Tibial artery (tissue), 4 donors: ENCODE measurements at regions not wholly inside any gene's neighbourhood (a gene's known extent, or its start where the extent isn't known, plus 50 kb on each side); places are given as distances from the start of the nearest gene placed in this dataset.

Experiments used
- DNase-seq, 2 donors: peaks; one replicate each; pipeline ENCODE4 v3.0.0-alpha.2; 2019
- H3K27ac ChIP-seq, 2 donors: fragments of 200-600 bp; sonication (generic) in 1 of 2; 1 replicate in 1 of 2; 2 replicates in 1 of 2; pipeline ENCODE4 v1.5.1; 2018 to 2019; ENCODE audit warnings: mild to moderate bottlenecking in 1 of 2
- H3K27me3 ChIP-seq, 2 donors: fragments of 200-600 bp; sonication (generic) in 1 of 2; one replicate each; pipeline versions ENCODE4 v1.5.1 to v1.6.0; 2016 to 2019
- H3K36me3 ChIP-seq, 3 donors: fragments of 200-600 bp; sonication (generic) in 2 of 3; one replicate each; pipeline ENCODE4 v1.5.1; 2016 to 2019; ENCODE audit warnings: mild to moderate bottlenecking in 2 of 3
- H3K4me1 ChIP-seq, 4 donors: fragments of 200-600 bp; sonication (generic) in 2 of 4; 1 replicate in 3 of 4; 2 replicates in 1 of 4; pipeline ENCODE4 v1.5.1; 2016 to 2019
- H3K4me3 ChIP-seq, 2 donors: fragments of 200-600 bp; sonication (generic) in 1 of 2; 1 replicate in 1 of 2; 2 replicates in 1 of 2; pipeline ENCODE4 v1.5.1; 2018 to 2019; ENCODE audit warnings: mild to moderate bottlenecking in 2 of 2
- H3K9me3 ChIP-seq, 3 donors: fragments of 200-600 bp; sonication (generic) in 1 of 3; one replicate each; pipeline ENCODE4 v1.5.1; 2016 to 2019
- CTCF ChIP-seq, 2 experiments: fragments of 200-600 bp in 1 of 2; fragments of 450-650 bp in 1 of 2; IDR thresholded peaks; one replicate each; pipeline ENCODE4 v1.5.1; 2017 to 2019; ENCODE audit warnings: antibody characterized with exemption in 2 of 2, mild to moderate bottlenecking in 1 of 2, moderate library complexity in 1 of 2
- intact Hi-C: fragments of 100-400 bp; cut with DNase I; formaldehyde crosslinking; loops from one replicate; pipeline ENCODE4 v1.15.0; 2023; ENCODE audit warnings: low total_unique reads

GRCh38 chr2:71789556-71790204 is 336.3 kb downstream of the DYSF start:
- intact Hi-C loops: no loop called here
- DNase-seq: peak in 1 of 2 donors; percentile 48

GRCh38 chr2:71788601-71789240 is 335.4 kb downstream of the DYSF start:
- no peak overlapping the region for H3K27ac ChIP-seq
- intact Hi-C loops: no loop called here
- no peaks in the 10 kb centered on the region for H3K27me3 ChIP-seq
- no peaks in the 10 kb centered on the region for H3K9me3 ChIP-seq
- H3K4me3 ChIP-seq: no peak overlapping the region
- peaks cover 0 to 14% (median 10%) of the 10 kb centered on the region in 4 donors for H3K4me1 ChIP-seq
- no peaks in the 10 kb centered on the region for H3K36me3 ChIP-seq
- no peak for DNase-seq
- TF ChIP-seq CTCF (IDR thresholded peaks at IDR 0.05): no peak

More at GRCh38 chr2:71789556-71790204, 336.3 kb downstream of the DYSF start:
- no peaks in the 10 kb centered on the region for H3K27me3 ChIP-seq
- peaks cover 0 to 11% (median 9%) of the 10 kb centered on the region in 4 donors for H3K4me1 ChIP-seq
- H3K9me3 ChIP-seq: no peaks in the 10 kb centered on the region
- H3K36me3 ChIP-seq: no peaks in the 10 kb centered on the region
- H3K4me3 ChIP-seq: no peak overlapping the region
- TF ChIP-seq CTCF (IDR thresholded peaks at IDR 0.05): no peak
- no peak overlapping the region for H3K27ac ChIP-seq

- intact Hi-C loops: no loop called here
- no peak for TF ChIP-seq CTCF (IDR thresholded peaks at IDR 0.05)
- Histone ChIP-seq H3K9me3 (no peaks in the 10 kb centered on the region), H3K36me3 (no peaks in the 10 kb centered on the region), H3K4me3 (no peak overlapping the region), H3K27me3 (no peaks in the 10 kb centered on the region), H3K27ac (no peak overlapping the region), H3K4me1 (peaks cover 0 to 14% (median 10%) of the 10 kb centered on the region in 4 donors)
- DNase-seq: no peak
Observed at GRCh38 chr2:71788186-71788525, 334.8 kb downstream of the DYSF start.

GRCh38 chr2:71787476-71788185 is 334.3 kb downstream of the DYSF start:
- peak in 1 of 2 donors; percentile 54 for DNase-seq
- Histone ChIP-seq H3K9me3 (no peaks in the 10 kb centered on the region), H3K27me3 (no peaks in the 10 kb centered on the region), H3K4me1 (peaks cover 0 to 14% (median 10%) of the 10 kb centered on the region in 4 donors), H3K27ac (no peak overlapping the region), H3K4me3 (no peak overlapping the region), H3K36me3 (no peaks in the 10 kb centered on the region)
- TF ChIP-seq CTCF (IDR thresholded peaks at IDR 0.05): no peak
- intact Hi-C loops: no loop called here

GRCh38 chr2:71787108-71787415 is 333.7 kb downstream of the DYSF start:
- Histone ChIP-seq H3K9me3 (no peaks in the 10 kb centered on the region), H3K36me3 (no peaks in the 10 kb centered on the region), H3K27ac (no peak overlapping the region), H3K4me1 (peaks cover 0 to 14% (median 10%) of the 10 kb centered on the region in 4 donors), H3K27me3 (no peaks in the 10 kb centered on the region), H3K4me3 (no peak overlapping the region)
- intact Hi-C loops: no loop called here
- TF ChIP-seq CTCF (IDR thresholded peaks at IDR 0.05): no peak
- DNase-seq: no peak
